MM.1S (cell line): ENCODE measurements at regions not wholly inside any gene's neighbourhood (a gene's known extent, or its start where the extent isn't known, plus 50 kb on each side); places are given as distances from the start of the nearest gene placed in this dataset.

Experiments
- DNase-seq: peaks from one replicate; pipeline ENCODE4 v3.0.0-alpha.2; 2015
- H2AFZ ChIP-seq: fragments of 300-600 bp; sonication (generic); 2 replicates; pipeline ENCODE4 v1.6.0; 2016; ENCODE audit warnings: antibody characterized with exemption, low read length
- H3F3A ChIP-seq: fragments of 300-600 bp; sonication (generic); 2 replicates; pipeline ENCODE4 v1.6.1; 2016; ENCODE audit warnings: mild to moderate bottlenecking, antibody characterized with exemption, low read length, moderate library complexity, mixed read lengths; ENCODE audit not compliant: insufficient read depth
- H3K27ac ChIP-seq: fragments of 300-600 bp; sonication (generic); 2 replicates; pipeline ENCODE4 v1.5.1; 2016; ENCODE audit warnings: mild to moderate bottlenecking, low read length
- H3K27me3 ChIP-seq: fragments of 300-600 bp; sonication (generic); replicated peaks from 2 replicates; pipeline ENCODE4 v1.6.0; 2016; ENCODE audit warnings: low read length; ENCODE audit not compliant: insufficient read depth
- H3K36me3 ChIP-seq: fragments of 300-600 bp; sonication (generic); replicated peaks from 2 replicates; pipeline ENCODE4 v1.6.1; 2016; ENCODE audit warnings: mild to moderate bottlenecking, low read length, mixed read lengths; ENCODE audit not compliant: insufficient read depth
- H3K4me1 ChIP-seq: fragments of 300-600 bp; sonication (generic); 2 replicates; pipeline ENCODE4 v1.6.1; 2016; ENCODE audit warnings: low read length, mixed read lengths
- H3K4me2 ChIP-seq: fragments of 300-600 bp; sonication (generic); 2 replicates; pipeline ENCODE4 v1.6.0; 2016; ENCODE audit warnings: low read depth, low read length
- H3K4me3 ChIP-seq: fragments of 300-600 bp; sonication (generic); 2 replicates; pipeline ENCODE4 v1.5.1; 2016; ENCODE audit warnings: low read length, mixed read lengths
- H3K79me2 ChIP-seq: fragments of 300-600 bp; sonication (generic); 2 replicates; pipeline ENCODE4 v1.6.1; 2016; ENCODE audit warnings: mixed run types, low read length, mixed read lengths
- H3K9ac ChIP-seq: fragments of 300-600 bp; sonication (generic); 2 replicates; pipeline ENCODE4 v1.6.1; 2016; ENCODE audit warnings: low read length, mixed read lengths
- H3K9me2 ChIP-seq: fragments of 300-600 bp; sonication (generic); replicated peaks from 2 replicates; pipeline ENCODE4 v1.6.1; 2016; ENCODE audit warnings: mild to moderate bottlenecking, low read length, mixed read lengths; ENCODE audit not compliant: insufficient read depth
- H3K9me3 ChIP-seq: fragments of 300-600 bp; sonication (generic); replicated peaks from 2 replicates; pipeline ENCODE4 v1.6.1; 2016; ENCODE audit warnings: mild to moderate bottlenecking, low read length, mixed read lengths; ENCODE audit not compliant: insufficient read depth
- H4K20me1 ChIP-seq: fragments of 300-600 bp; sonication (generic); 2 replicates; pipeline ENCODE4 v1.6.1; 2016; ENCODE audit warnings: mild to moderate bottlenecking, low read length, moderate library complexity, mixed read lengths; ENCODE audit not compliant: insufficient read depth
- EZH2 ChIP-seq: fragments of 300-600 bp; sonication (generic); optimal IDR thresholded peaks from 2 replicates; pipeline ENCODE3; 2017; ENCODE audit warnings: low read depth, mild to moderate bottlenecking, antibody characterized with exemption, low read length, mixed read lengths
- EZH2phosphoT487 ChIP-seq: fragments of 300-600 bp; sonication (generic); IDR thresholded peaks from 2 replicates; pipeline ENCODE4 v1.6.1; 2018; ENCODE audit warnings: antibody characterized with exemption, low read length
- TF ChIP-seq, protein P1 (sequence below): fragments of 300-600 bp; sonication (generic); IDR thresholded peaks from 2 replicates; pipeline ENCODE4 v1.5.1; 2016; ENCODE audit warnings: antibody characterized with exemption, low read length, mixed read lengths

DNA sequence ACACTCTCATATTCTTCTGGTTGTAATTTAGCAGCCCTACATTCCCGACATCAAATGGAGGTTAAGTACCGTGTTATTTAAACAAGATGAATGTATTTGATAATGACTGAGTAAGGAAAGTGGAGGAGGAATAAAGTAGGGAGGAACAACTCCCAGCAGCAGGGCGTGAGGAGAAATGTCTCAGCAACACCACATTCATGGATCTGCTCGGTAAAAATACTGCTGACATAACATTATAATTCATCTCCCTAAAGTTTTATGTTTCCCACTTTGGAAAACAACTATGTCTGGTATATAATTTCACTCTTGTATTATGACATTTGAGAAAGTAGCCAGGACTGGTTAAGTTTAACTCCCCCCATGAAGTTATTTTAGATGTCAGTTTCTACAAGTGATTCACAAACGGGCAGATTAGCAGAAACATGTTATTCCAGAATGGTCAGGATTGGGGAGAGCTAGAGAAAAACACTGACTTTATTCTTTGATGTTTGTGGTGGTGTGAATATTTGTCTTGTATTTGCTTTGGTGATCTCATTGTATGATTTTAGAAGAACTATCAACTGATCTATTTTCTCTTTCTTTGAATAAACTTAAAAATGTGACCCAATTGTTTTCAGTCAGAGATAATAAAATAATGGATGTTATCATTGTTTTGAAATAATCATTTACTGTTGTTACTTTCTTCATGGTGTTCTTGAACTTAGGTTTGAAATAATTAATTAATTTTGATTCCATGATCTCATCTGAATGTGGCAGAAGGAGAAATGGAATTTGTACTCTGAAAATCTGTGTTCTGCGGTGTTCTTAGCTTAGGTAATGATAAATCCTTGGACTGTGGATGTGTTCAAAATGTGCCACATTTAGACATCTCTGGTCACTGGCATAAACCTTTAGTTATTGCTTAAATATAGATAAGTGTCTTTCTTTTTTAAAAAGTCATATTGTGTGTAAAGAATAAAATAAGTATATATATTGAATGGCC lies 303.6 kb upstream of the ZNF608 start:
- H2AFZ ChIP-seq, result no peak overlapping the region
- no peaks in the 10 kb centered on the region for H3K79me2 ChIP-seq
- no peak overlapping the region for H3K4me3 ChIP-seq
- no peak overlapping the region for H3K9ac ChIP-seq
- H3K27ac ChIP-seq, result no peak overlapping the region
- no peak overlapping the region for H3K4me2 ChIP-seq
- no peaks in the 10 kb centered on the region for H3K4me1 ChIP-seq
- TF ChIP-seq EZH2phosphoT487 (no peak), EZH2 (no peak)
- TF ChIP-seq, protein P1, sequence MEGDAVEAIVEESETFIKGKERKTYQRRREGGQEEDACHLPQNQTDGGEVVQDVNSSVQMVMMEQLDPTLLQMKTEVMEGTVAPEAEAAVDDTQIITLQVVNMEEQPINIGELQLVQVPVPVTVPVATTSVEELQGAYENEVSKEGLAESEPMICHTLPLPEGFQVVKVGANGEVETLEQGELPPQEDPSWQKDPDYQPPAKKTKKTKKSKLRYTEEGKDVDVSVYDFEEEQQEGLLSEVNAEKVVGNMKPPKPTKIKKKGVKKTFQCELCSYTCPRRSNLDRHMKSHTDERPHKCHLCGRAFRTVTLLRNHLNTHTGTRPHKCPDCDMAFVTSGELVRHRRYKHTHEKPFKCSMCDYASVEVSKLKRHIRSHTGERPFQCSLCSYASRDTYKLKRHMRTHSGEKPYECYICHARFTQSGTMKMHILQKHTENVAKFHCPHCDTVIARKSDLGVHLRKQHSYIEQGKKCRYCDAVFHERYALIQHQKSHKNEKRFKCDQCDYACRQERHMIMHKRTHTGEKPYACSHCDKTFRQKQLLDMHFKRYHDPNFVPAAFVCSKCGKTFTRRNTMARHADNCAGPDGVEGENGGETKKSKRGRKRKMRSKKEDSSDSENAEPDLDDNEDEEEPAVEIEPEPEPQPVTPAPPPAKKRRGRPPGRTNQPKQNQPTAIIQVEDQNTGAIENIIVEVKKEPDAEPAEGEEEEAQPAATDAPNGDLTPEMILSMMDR, result no peak
- no peak for DNase-seq
- H4K20me1 ChIP-seq, result no peaks in the 10 kb centered on the region
- H3F3A ChIP-seq, result no peaks in the 10 kb centered on the region
- H3K9me3 ChIP-seq, result no peaks in the 10 kb centered on the region
- H3K36me3 ChIP-seq, result no peaks in the 10 kb centered on the region
- no peaks in the 10 kb centered on the region for H3K27me3 ChIP-seq
- no peaks in the 10 kb centered on the region for H3K9me2 ChIP-seq

DNA sequence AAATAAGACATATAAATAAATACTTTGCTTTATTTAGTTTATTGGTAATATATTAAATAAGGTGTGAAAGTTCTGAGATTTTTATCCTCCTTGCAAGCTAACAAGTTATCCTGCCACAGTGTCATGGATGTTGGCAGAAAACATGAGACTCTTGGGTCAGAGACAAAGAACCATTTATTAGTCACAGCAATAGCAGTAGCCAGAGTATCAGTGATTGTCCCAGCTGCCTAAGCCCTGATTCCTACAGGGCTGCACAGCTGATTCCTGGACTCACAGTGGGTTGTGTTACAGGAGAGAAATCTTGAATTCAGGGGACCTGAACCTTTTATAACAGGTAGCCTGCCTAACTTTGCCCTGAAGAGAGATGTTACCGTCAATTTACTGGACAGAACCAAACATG lies 304.5 kb upstream of the ZNF608 start:
- no peak overlapping the region for H3K27ac ChIP-seq
- no peaks in the 10 kb centered on the region for H3K4me1 ChIP-seq
- no peaks in the 10 kb centered on the region for H3K36me3 ChIP-seq
- TF ChIP-seq EZH2phosphoT487 (no peak), EZH2 (no peak)
- TF ChIP-seq, protein P1, result no peak
- no peak overlapping the region for H3K4me3 ChIP-seq
- H3K79me2 ChIP-seq, result no peaks in the 10 kb centered on the region
- no peaks in the 10 kb centered on the region for H4K20me1 ChIP-seq
- no peak overlapping the region for H3K4me2 ChIP-seq
- H3F3A ChIP-seq, result no peaks in the 10 kb centered on the region
- H3K9ac ChIP-seq, result no peak overlapping the region
- H3K9me3 ChIP-seq, result no peaks in the 10 kb centered on the region
- H3K27me3 ChIP-seq, result no peaks in the 10 kb centered on the region
- no peak for DNase-seq
- H3K9me2 ChIP-seq, result no peaks in the 10 kb centered on the region
- no peak overlapping the region for H2AFZ ChIP-seq

DNA sequence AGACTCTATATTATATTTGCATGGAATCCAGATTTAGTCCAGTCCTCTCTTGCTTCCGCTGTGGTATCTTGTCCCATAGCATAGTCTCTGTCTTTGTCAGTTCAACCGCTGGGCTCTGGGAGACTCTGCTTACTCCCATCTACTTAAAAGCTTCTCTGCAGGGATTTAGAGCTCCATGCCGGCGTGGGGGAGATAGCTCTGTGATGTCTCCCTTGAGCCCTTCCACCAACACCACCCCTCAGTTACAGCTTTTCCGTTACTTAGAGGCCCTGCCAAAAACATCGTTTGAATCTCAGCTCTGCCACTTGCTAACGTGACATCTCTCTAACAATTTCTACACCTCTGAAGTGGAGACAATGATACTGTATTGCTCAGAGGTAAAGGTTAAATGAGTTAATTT lies 306.1 kb upstream of the ZNF608 start:
- Histone ChIP-seq H3K9ac (no peak overlapping the region), H4K20me1 (no peaks in the 10 kb centered on the region), H2AFZ (no peak overlapping the region), H3K9me3 (no peaks in the 10 kb centered on the region), H3K9me2 (no peaks in the 10 kb centered on the region), H3K36me3 (no peaks in the 10 kb centered on the region), H3K79me2 (no peaks in the 10 kb centered on the region), H3F3A (no peaks in the 10 kb centered on the region), H3K4me2 (no peak overlapping the region), H3K4me3 (no peak overlapping the region), H3K27me3 (no peaks in the 10 kb centered on the region), H3K27ac (no peak overlapping the region), H3K4me1 (no peaks in the 10 kb centered on the region)
- no peak for DNase-seq
- TF ChIP-seq EZH2phosphoT487 (no peak), EZH2 (no peak)
- TF ChIP-seq, protein P1, result no peak
